PC-3 (cell line): ENCODE measurements at regions not wholly inside any gene's neighbourhood (a gene's known extent, or its start where the extent isn't known, plus 50 kb on each side); places are given as distances from the start of the nearest gene placed in this dataset.

ENCODE experiments used
- ATAC-seq: fragments of 200-7000 bp; cut with Tn5 transposase; 2 replicates; pipeline ENCODE4 v1.9.1; 2020; ENCODE audit warnings: mild to moderate bottlenecking, moderate library complexity
- BruUV-seq: library from RNA; stranded (reverse); fragments of 400-500 nt; replicated peaks from 2 replicates; lab custom pipeline; 2021; lab: Mats Ljungman, UMichigan
- CTCF ChIA-PET: fragments of 300-600 bp; sonication (Branson Sonifier 250); formaldehyde crosslinking; loops from one replicate; lab custom pipeline; 2022; ENCODE audit warnings: antibody characterized with exemption; lab: Charles Lee
- POLR2A ChIA-PET: fragments of 300-600 bp; sonication (Branson Sonifier 250); formaldehyde crosslinking; loops from one replicate; lab custom pipeline; 2022; ENCODE audit warnings: antibody characterized with exemption; ENCODE audit not compliant: unreplicated experiment; lab: Charles Lee
- DNase-seq: peaks from one replicate; pipeline ENCODE4 v3.0.0-alpha.2; 2015
- H2AFZ ChIP-seq: fragments of 300-600 bp; sonication (generic); 2 replicates; pipeline ENCODE4 v1.6.0; 2016; ENCODE audit warnings: antibody characterized with exemption, low read length
- H3F3A ChIP-seq: fragments of 300-600 bp; sonication (generic); one replicate; pipeline ENCODE4 v1.6.0; 2017; ENCODE audit warnings: antibody characterized with exemption, low read length, control low read depth, mild to moderate bottlenecking; ENCODE audit not compliant: unreplicated experiment
- H3K27ac ChIP-seq: fragments of 300-600 bp; sonication (generic); 2 replicates; pipeline ENCODE4 v1.5.1; 2016; ENCODE audit warnings: mild to moderate bottlenecking, low read length
- H3K27me3 ChIP-seq: fragments of 300-600 bp; sonication (generic); 2 replicates; pipeline ENCODE4 v1.6.1; 2016; ENCODE audit warnings: low read length, mixed read lengths
- H3K36me3 ChIP-seq: fragments of 300-600 bp; sonication (generic); 2 replicates; pipeline ENCODE4 v1.6.1; 2016; ENCODE audit warnings: low read depth, mixed run types, low read length, mixed read lengths
- H3K4me1 ChIP-seq: fragments of 300-600 bp; sonication (generic); 2 replicates; pipeline ENCODE4 v1.5.1; 2016; ENCODE audit warnings: low read length; ENCODE audit not compliant: insufficient read depth
- H3K4me2 ChIP-seq: fragments of 300-600 bp; sonication (generic); 2 replicates; pipeline ENCODE4 v1.6.0; 2016; ENCODE audit warnings: low read length
- H3K4me3 ChIP-seq: fragments of 300-600 bp; sonication (generic); 2 replicates; pipeline ENCODE4 v1.5.1; 2016; ENCODE audit warnings: mild to moderate bottlenecking, low read length, mixed read lengths
- H3K79me2 ChIP-seq: fragments of 300-600 bp; sonication (generic); 2 replicates; pipeline ENCODE4 v1.6.1; 2017; ENCODE audit warnings: low read length, mixed read lengths
- H3K9ac ChIP-seq: fragments of 300-600 bp; sonication (generic); 2 replicates; pipeline ENCODE4 v1.6.0; 2016; ENCODE audit warnings: mild to moderate bottlenecking, low read length
- H3K9me2 ChIP-seq: fragments of 300-600 bp; sonication (generic); replicated peaks from 2 replicates; pipeline ENCODE4 v1.6.1; 2016; ENCODE audit warnings: mixed run types, low read length, mixed read lengths
- H3K9me3 ChIP-seq: fragments of 300-600 bp; sonication (generic); 2 replicates; pipeline ENCODE4 v1.6.1; 2016; ENCODE audit warnings: low read length, mixed read lengths
- H4K20me1 ChIP-seq: fragments of 300-600 bp; sonication (generic); 2 replicates; pipeline ENCODE4 v1.6.1; 2016; ENCODE audit warnings: low read length, mixed read lengths
- EZH2 ChIP-seq: fragments of 300-600 bp; sonication (generic); IDR thresholded peaks from one replicate; pipeline ENCODE4 v1.6.1; 2017; ENCODE audit warnings: antibody characterized with exemption, mild to moderate bottlenecking, low read length; ENCODE audit not compliant: unreplicated experiment
- EZH2phosphoT487 ChIP-seq: fragments of 300-600 bp; sonication (generic); IDR thresholded peaks from 2 replicates; pipeline ENCODE4 v1.6.1; 2018; ENCODE audit warnings: mild to moderate bottlenecking, antibody characterized with exemption, low read length, borderline replicate concordance
- intact Hi-C: fragments of 100-400 bp; cut with micrococcal nuclease; formaldehyde crosslinking; loops from 2 replicates; pipeline ENCODE4 v1.9.0; 2023
- TF ChIP-seq, protein P1 (sequence below): fragments of 300-600 bp; sonication (generic); conservative IDR thresholded peaks from 2 replicates; pipeline ENCODE4 v1.5.1; 2017; ENCODE audit warnings: antibody characterized with exemption, low read depth, mild to moderate bottlenecking, low read length

GRCh38 chr11:42021911-42022310 is 562.5 kb upstream of the LRRC4C start:
- ATAC-seq (no peak), DNase-seq (no peak)
- Histone ChIP-seq H3K79me2 (no peaks in the 10 kb centered on the region), H3K36me3 (no peaks in the 10 kb centered on the region), H3F3A (no peaks in the 10 kb centered on the region), H3K27me3 (no peaks in the 10 kb centered on the region), H3K9ac (no peak overlapping the region), H4K20me1 (no peaks in the 10 kb centered on the region), H2AFZ (no peak overlapping the region), H3K27ac (no peak overlapping the region), H3K4me1 (no peaks in the 10 kb centered on the region), H3K9me3 (no peaks in the 10 kb centered on the region), H3K9me2 (no peaks in the 10 kb centered on the region), H3K4me2 (no peak overlapping the region), H3K4me3 (no peak overlapping the region)
- no TSS peak for BruUV-seq
- TF ChIP-seq, protein P1, sequence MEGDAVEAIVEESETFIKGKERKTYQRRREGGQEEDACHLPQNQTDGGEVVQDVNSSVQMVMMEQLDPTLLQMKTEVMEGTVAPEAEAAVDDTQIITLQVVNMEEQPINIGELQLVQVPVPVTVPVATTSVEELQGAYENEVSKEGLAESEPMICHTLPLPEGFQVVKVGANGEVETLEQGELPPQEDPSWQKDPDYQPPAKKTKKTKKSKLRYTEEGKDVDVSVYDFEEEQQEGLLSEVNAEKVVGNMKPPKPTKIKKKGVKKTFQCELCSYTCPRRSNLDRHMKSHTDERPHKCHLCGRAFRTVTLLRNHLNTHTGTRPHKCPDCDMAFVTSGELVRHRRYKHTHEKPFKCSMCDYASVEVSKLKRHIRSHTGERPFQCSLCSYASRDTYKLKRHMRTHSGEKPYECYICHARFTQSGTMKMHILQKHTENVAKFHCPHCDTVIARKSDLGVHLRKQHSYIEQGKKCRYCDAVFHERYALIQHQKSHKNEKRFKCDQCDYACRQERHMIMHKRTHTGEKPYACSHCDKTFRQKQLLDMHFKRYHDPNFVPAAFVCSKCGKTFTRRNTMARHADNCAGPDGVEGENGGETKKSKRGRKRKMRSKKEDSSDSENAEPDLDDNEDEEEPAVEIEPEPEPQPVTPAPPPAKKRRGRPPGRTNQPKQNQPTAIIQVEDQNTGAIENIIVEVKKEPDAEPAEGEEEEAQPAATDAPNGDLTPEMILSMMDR = no peak
- no peak for TF ChIP-seq EZH2phosphoT487
- no peak for TF ChIP-seq EZH2
- CTCF ChIA-PET = no interaction called here
- POLR2A ChIA-PET = interaction anchor here (0.6 kb wide), 1 partner anchor 38 kb away, joined by 12 read pairs; no protein-coding TSS in a partner anchor
- intact Hi-C loops = no loop called here

- ATAC-seq (no peak), DNase-seq (no peak)
- Histone ChIP-seq H3K4me1 (no peaks in the 10 kb centered on the region), H3K36me3 (no peaks in the 10 kb centered on the region), H3K4me2 (no peak overlapping the region), H3K9me2 (no peaks in the 10 kb centered on the region), H3K27ac (no peak overlapping the region), H3K79me2 (no peaks in the 10 kb centered on the region), H3K27me3 (no peaks in the 10 kb centered on the region), H3K9ac (no peak overlapping the region), H3K9me3 (no peaks in the 10 kb centered on the region), H2AFZ (no peak overlapping the region), H3K4me3 (no peak overlapping the region), H3F3A (no peaks in the 10 kb centered on the region), H4K20me1 (no peaks in the 10 kb centered on the region)
- intact Hi-C loops = no loop called here
- BruUV-seq = no TSS peak
- CTCF ChIA-PET = no interaction called here
- TF ChIP-seq EZH2phosphoT487 (no peak), EZH2 (no peak)
- TF ChIP-seq, protein P1 = no peak
- POLR2A ChIA-PET = no interaction called here
Observed at GRCh38 chr11:42023267-42023666, 563.8 kb upstream of the LRRC4C start.

GRCh38 chr11:42025121-42025803 is 565.8 kb upstream of the LRRC4C start:
- Histone ChIP-seq H3K4me2 (no peak overlapping the region), H3F3A (no peaks in the 10 kb centered on the region), H3K9ac (no peak overlapping the region), H3K9me3 (no peaks in the 10 kb centered on the region), H3K27ac (no peak overlapping the region), H3K36me3 (no peaks in the 10 kb centered on the region), H2AFZ (no peak overlapping the region), H3K9me2 (no peaks in the 10 kb centered on the region), H3K4me3 (no peak overlapping the region), H3K27me3 (no peaks in the 10 kb centered on the region), H3K79me2 (no peaks in the 10 kb centered on the region), H4K20me1 (no peaks in the 10 kb centered on the region), H3K4me1 (no peaks in the 10 kb centered on the region)
- intact Hi-C loops = no loop called here
- BruUV-seq = no TSS peak
- ATAC-seq (no peak), DNase-seq (no peak)
- TF ChIP-seq EZH2 (no peak), EZH2phosphoT487 (no peak)
- ChIA-PET CTCF (no interaction called here), POLR2A (no interaction called here)
